Nephron (organoid): ENCODE measurements at regions not wholly inside any gene's neighbourhood (a gene's known extent, or its start where the extent isn't known, plus 50 kb on each side); places are given as distances from the start of the nearest gene placed in this dataset.

Experiments
- H3K27ac Mint-ChIP-seq, 3 experiments: 2 replicates each; pipeline ENCODE4 v1.8.0; 2020; ENCODE audit warnings: mixed read lengths in 3 of 3, mild to moderate bottlenecking in 2 of 3, moderate library complexity in 1 of 3
- H3K27me3 Mint-ChIP-seq: 2 replicates; pipeline ENCODE4 v1.8.0; 2021; ENCODE audit warnings: low read depth, mild to moderate bottlenecking, moderate library complexity, mixed read lengths
- H3K36me3 Mint-ChIP-seq: 2 replicates; pipeline ENCODE4 v1.8.0; 2020; ENCODE audit warnings: low read depth, mixed read lengths
- H3K4me1 Mint-ChIP-seq: 2 replicates; pipeline ENCODE4 v1.8.0; 2020; ENCODE audit warnings: mixed read lengths
- H3K4me3 Mint-ChIP-seq, 3 experiments: 2 replicates each; pipeline ENCODE4 v1.8.0; 2020; ENCODE audit warnings: mild to moderate bottlenecking in 3 of 3, mixed read lengths in 3 of 3, moderate library complexity in 2 of 3
- H3K9me3 Mint-ChIP-seq: 2 replicates; pipeline ENCODE4 v1.8.0; 2020; ENCODE audit warnings: mixed read lengths
- TF ChIP-seq, protein P1 (sequence below), 3 experiments: fragments of 200-600 bp; sonication (generic); IDR thresholded peaks; one replicate each; pipeline ENCODE4 v1.5.0; 2021; ENCODE audit warnings: antibody characterized with exemption in 3 of 3; ENCODE audit not compliant: unreplicated experiment in 3 of 3

DNA sequence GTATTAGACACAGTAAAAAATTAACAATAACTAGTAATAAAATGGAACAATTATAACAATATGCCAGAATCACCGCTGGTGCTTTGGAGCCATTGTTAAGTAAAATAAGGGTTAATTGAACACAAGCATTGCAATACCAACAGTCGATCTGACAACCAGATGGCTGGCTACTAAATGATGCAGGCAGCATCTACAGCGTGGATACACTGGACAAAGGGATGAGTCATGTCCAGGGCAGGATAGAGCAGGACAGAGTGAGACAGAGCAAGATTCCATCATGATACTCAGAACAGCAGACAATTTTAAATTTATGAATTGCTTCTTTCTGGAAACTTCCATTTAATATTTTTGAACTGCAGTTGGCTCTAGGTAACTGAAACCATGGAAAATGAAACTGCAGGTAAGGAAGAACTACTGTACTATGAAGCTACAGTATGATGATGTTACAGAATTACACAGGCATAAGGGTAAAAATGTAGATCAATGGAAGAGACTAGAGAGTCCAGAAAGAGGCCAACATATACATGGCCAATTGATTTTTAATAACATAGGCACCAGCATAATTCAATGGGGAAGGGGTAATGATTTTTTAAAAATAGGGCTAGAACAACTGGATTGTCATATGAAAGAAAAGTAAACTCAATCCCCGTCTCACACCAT lies 168.7 kb downstream of the RRAGC start:
- Mint-ChIP-seq H3K36me3 (no peaks in the 10 kb centered on the region), H3K4me1 (no peaks in the 10 kb centered on the region), H3K4me3 (no peak overlapping the region), H3K27ac (no peak overlapping the region), H3K9me3 (peaks cover 6% of the 10 kb centered on the region), H3K27me3 (peaks cover 38% of the 10 kb centered on the region)
- TF ChIP-seq, protein P1, sequence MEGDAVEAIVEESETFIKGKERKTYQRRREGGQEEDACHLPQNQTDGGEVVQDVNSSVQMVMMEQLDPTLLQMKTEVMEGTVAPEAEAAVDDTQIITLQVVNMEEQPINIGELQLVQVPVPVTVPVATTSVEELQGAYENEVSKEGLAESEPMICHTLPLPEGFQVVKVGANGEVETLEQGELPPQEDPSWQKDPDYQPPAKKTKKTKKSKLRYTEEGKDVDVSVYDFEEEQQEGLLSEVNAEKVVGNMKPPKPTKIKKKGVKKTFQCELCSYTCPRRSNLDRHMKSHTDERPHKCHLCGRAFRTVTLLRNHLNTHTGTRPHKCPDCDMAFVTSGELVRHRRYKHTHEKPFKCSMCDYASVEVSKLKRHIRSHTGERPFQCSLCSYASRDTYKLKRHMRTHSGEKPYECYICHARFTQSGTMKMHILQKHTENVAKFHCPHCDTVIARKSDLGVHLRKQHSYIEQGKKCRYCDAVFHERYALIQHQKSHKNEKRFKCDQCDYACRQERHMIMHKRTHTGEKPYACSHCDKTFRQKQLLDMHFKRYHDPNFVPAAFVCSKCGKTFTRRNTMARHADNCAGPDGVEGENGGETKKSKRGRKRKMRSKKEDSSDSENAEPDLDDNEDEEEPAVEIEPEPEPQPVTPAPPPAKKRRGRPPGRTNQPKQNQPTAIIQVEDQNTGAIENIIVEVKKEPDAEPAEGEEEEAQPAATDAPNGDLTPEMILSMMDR (IDR thresholded peaks at IDR 0.05; ENCODE audit: unreplicated experiment in 3 of 3), result no peak

DNA sequence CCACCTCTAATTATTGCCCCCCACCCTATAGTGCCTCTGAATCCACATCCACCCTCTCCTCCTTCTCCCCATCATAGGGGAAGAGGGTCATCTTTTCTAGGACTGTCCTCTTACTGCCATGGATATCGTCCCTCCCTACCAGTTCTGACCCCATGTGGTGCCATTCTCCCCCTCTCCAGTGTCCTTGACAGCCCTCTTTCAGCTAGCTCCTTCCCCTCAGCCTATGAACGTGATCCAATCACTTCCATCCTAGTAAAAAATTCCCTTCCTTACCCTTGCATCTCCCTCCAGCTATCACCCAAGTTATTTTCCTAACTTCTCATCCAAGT lies 172.7 kb downstream of the RRAGC start:
- Mint-ChIP-seq H3K4me3 (no peak overlapping the region), H3K27ac (no peak overlapping the region), H3K27me3 (peaks cover 30% of the 10 kb centered on the region), H3K4me1 (no peaks in the 10 kb centered on the region), H3K36me3 (no peaks in the 10 kb centered on the region), H3K9me3 (peaks cover 6% of the 10 kb centered on the region)
- TF ChIP-seq, protein P1 (IDR thresholded peaks at IDR 0.05; ENCODE audit: unreplicated experiment in 3 of 3), result no peak

DNA sequence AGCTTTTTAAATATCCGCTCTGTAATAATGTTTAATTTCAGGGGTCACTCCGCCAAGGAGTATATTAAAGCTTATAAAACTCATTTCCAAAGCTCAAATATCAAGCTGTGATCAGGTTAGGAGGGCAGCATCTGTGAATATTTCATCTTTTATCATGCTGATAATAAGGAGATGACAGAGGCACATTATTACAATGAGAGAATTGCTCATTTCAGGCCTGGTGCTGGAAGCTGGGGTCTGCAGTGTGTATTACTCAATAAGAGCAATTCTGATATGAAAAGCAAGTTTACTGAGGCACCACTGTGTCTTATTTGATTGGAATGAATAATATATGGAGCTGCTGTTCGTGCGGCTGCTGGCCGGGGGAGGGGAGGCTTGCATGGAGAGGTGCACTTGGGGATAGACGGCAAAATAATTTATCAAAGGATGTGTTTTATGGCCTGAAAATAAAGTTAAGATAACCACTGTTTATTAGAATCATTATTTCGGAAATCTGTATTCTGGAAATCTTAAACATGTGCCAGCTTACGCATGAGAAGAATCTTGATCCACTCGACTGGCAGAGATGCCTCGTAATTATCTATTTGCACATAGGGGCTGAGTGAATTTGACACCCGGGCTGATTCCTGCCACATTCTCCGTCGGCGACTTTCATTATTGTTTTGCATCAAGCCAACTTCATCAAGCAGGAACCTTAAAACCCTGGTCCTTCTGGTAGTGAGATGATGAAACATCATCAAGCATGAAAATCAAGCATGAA lies 173.2 kb downstream of the RRAGC start:
- Mint-ChIP-seq H3K4me1 (no peaks in the 10 kb centered on the region), H3K4me3 (no peak overlapping the region), H3K36me3 (no peaks in the 10 kb centered on the region), H3K9me3 (peaks cover 3% of the 10 kb centered on the region), H3K27me3 (peaks cover 25% of the 10 kb centered on the region), H3K27ac (no peak overlapping the region)
- TF ChIP-seq, protein P1 (IDR thresholded peaks at IDR 0.05; ENCODE audit: unreplicated experiment in 3 of 3), result no peak

DNA sequence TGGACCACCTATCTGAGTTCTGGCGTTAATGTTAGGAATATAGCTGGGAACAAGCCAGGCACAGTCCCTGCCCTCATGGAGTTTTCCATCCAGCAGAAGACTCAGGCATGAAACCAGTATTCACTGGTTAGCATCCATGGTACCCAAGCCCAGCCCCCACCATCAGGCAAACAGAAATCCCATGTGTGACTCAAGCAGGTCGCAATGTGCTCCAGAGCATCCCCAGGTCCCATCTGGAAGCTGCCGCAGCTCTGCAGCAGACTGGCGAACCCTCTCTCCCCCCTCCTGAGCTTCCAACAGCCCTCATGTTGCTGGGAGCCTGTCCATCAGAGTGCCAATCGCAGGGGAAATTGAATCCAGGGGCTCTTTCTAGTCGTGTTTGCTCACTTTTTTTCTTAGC lies 174.2 kb downstream of the RRAGC start:
- peaks cover 25% of the 10 kb centered on the region for H3K27me3 Mint-ChIP-seq
- no peaks in the 10 kb centered on the region for H3K9me3 Mint-ChIP-seq
- H3K27ac Mint-ChIP-seq, result no peak overlapping the region
- H3K4me1 Mint-ChIP-seq, result no peaks in the 10 kb centered on the region
- H3K4me3 Mint-ChIP-seq, result no peak overlapping the region
- TF ChIP-seq, protein P1 (IDR thresholded peaks at IDR 0.05; ENCODE audit: unreplicated experiment in 3 of 3), result no peak
- H3K36me3 Mint-ChIP-seq, result no peaks in the 10 kb centered on the region

DNA sequence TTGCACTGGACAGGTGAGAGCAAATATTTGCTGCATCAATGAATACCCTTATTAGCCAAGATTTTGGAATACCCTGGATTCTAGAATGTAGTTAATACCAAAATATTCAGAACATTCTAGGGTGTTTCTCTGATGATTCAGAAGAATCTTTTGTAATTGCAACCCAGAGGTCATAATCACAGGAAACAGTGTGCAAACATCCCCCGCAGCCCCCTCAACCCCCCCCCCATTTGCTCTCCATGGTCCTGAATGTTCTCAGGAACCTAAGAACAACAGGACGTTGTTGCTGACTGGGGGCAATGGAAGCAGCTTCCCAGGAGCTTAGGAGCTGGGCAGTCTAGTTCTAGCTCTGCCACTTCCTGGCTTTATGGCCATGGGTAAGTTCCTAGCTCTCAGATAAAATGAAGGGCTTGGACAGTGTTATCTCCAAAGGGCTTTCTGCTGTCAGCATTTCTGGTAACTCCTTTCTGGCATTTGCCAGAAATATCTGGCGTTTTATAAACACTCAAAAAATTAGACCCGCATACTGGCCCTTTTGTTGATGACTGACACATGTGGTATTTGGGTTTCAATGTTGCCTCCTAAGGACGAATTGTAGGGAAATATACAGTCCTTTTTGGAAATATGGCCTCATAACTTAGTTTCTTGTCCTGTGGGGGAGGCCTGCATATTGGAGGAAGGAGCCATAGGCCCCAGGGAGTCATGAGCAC lies 178.6 kb downstream of the RRAGC start:
- Mint-ChIP-seq H3K27me3 (peaks cover 18% of the 10 kb centered on the region), H3K4me1 (no peaks in the 10 kb centered on the region), H3K36me3 (no peaks in the 10 kb centered on the region), H3K9me3 (no peaks in the 10 kb centered on the region), H3K4me3 (no peak overlapping the region), H3K27ac (no peak overlapping the region)
- TF ChIP-seq, protein P1 (IDR thresholded peaks at IDR 0.05; ENCODE audit: unreplicated experiment in 3 of 3), result no peak
